HCT116 (cell line): ENCODE measurements at regions not wholly inside any gene's neighbourhood (a gene's known extent, or its start where the extent isn't known, plus 50 kb on each side); places are given as distances from the start of the nearest gene placed in this dataset.
A peak's percentile ranks its signal among the peaks of the same experiment; 100 is the strongest.

Source experiments
- ATAC-seq: fragments of 200-7000 bp; cut with Tn5 transposase; 2 replicates; pipeline ENCODE4 v1.9.1; 2020; ENCODE audit warnings: mild to moderate bottlenecking, moderate library complexity
- BruUV-seq: library from RNA; stranded (reverse); fragments of 400-500 nt; replicated peaks from 2 replicates; lab custom pipeline; 2021; lab: Mats Ljungman, UMichigan
- CTCF ChIA-PET: fragments of 300-600 bp; sonication (Branson Sonifier 250); formaldehyde crosslinking; loops from one replicate; lab custom pipeline; 2021; ENCODE audit warnings: antibody characterized with exemption; lab: Charles Lee
- POLR2A ChIA-PET: fragments of 300-600, 350-600 bp; sonication (Branson Sonifier 250); formaldehyde crosslinking; loops from one replicate; lab custom pipeline; 2021; ENCODE audit warnings: antibody characterized with exemption; lab: Charles Lee
- RAD21 ChIA-PET, 2 experiments: fragments of 300-600 bp; sonication (Branson Sonifier 250); formaldehyde crosslinking; loops; one replicate each; lab custom pipeline; 2023; ENCODE audit warnings: low total read pairs in 2 of 2; ENCODE audit not compliant: uncharacterized antibody in 2 of 2, unreplicated experiment in 2 of 2, low non-redundant PET in 1 of 2; lab: Charles Lee
- DNase-seq: peaks from one replicate; pipeline ENCODE4 v3.0.0-alpha.2; 2010; ENCODE audit warnings: low read depth, low spot score
- H2AFZ ChIP-seq: fragments of 200-600 bp; shearing (Covaris generic), sonication (generic); 2 replicates; pipeline ENCODE4 v1.6.1; 2017; ENCODE audit warnings: low read depth, mixed run types, mixed read lengths, antibody characterized with exemption, low read length; ENCODE audit not compliant: poor library complexity, severe bottlenecking
- H3K27ac ChIP-seq: 2 replicates; pipeline ENCODE4 v1.5.1; 2012; ENCODE audit warnings: low read depth, low read length
- H3K27me3 ChIP-seq: fragments of 200-600 bp; sonication (generic); 2 replicates; pipeline ENCODE4 v1.6.1; 2016; ENCODE audit warnings: mixed run types, low read length, mixed read lengths; ENCODE audit not compliant: insufficient read depth
- H3K36me3 ChIP-seq, 2 experiments: fragments of 200-500 bp in 1 of 2; fragments of 200-600 bp in 1 of 2; sonication (Bioruptor generic) in 1 of 2; sonication (generic) in 1 of 2; 2 replicates each; pipeline versions ENCODE4 v1.5.1 to v1.6.1; 2014 to 2016; ENCODE audit warnings: low read length in 2 of 2, inconsistent platforms in 1 of 2, mixed read lengths in 1 of 2, mixed run types in 1 of 2; ENCODE audit not compliant: insufficient read depth in 2 of 2, control insufficient read depth in 1 of 2
- H3K4me1 ChIP-seq, 2 experiments: fragments of 200-600 bp in 1 of 2; sonication (generic) in 1 of 2; 2 replicates each; pipeline versions ENCODE4 v1.5.1 to v1.6.1; 2012 to 2017; ENCODE audit warnings: low read length in 2 of 2, inconsistent platforms in 1 of 2, mild to moderate bottlenecking in 1 of 2, mixed read lengths in 1 of 2, mixed run types in 1 of 2, moderate library complexity in 1 of 2; ENCODE audit not compliant: insufficient read depth in 2 of 2, control insufficient read depth in 1 of 2
- H3K4me2 ChIP-seq: fragments of 200-600 bp; sonication (generic); 2 replicates; pipeline ENCODE4 v1.6.1; 2017; ENCODE audit warnings: mixed run types, low read length, mixed read lengths
- H3K4me3 ChIP-seq, 2 experiments: fragments of 200-600 bp in 1 of 2; sonication (generic) in 1 of 2; replicated peaks in 1 of 2; 2 replicates each; pipeline ENCODE4 v1.5.1; 2011 to 2016; ENCODE audit warnings: low read length in 2 of 2, control low read depth in 1 of 2, low read depth in 1 of 2, mild to moderate bottlenecking in 1 of 2, mixed read lengths in 1 of 2, mixed run types in 1 of 2
- H3K79me2 ChIP-seq: fragments of 200-600 bp; sonication (generic); 2 replicates; pipeline ENCODE4 v1.6.1; 2017; ENCODE audit warnings: mild to moderate bottlenecking, mixed run types, low read length, moderate library complexity, mixed read lengths; ENCODE audit not compliant: insufficient read depth
- H3K9ac ChIP-seq: fragments of 200-600 bp; sonication (generic); 2 replicates; pipeline ENCODE4 v1.6.1; 2016; ENCODE audit warnings: low read length, mixed read lengths
- H3K9me2 ChIP-seq: fragments of 200-600 bp; sonication (generic), shearing (Covaris generic); 2 replicates; pipeline ENCODE4 v1.6.1; 2017; ENCODE audit warnings: mixed run types, mild to moderate bottlenecking, moderate library complexity; ENCODE audit not compliant: insufficient read depth
- H3K9me3 ChIP-seq, 2 experiments: fragments of 200-500 bp in 1 of 2; fragments of 200-600 bp in 1 of 2; sonication (Bioruptor generic) in 1 of 2; sonication (generic) in 1 of 2; 2 replicates each; pipeline ENCODE4 v1.6.1; 2014 to 2017; ENCODE audit warnings: low read length in 2 of 2, mixed read lengths in 2 of 2, inconsistent platforms in 1 of 2, low read depth in 1 of 2, mild to moderate bottlenecking in 1 of 2, mixed run types in 1 of 2, moderate library complexity in 1 of 2; ENCODE audit not compliant: control insufficient read depth in 1 of 2, insufficient read depth in 1 of 2
- H4K20me1 ChIP-seq: fragments of 200-600 bp; sonication (generic), shearing (Covaris generic); 2 replicates; pipeline ENCODE4 v1.6.1; 2017; ENCODE audit warnings: mixed run types, mild to moderate bottlenecking, moderate library complexity; ENCODE audit not compliant: insufficient read depth
- CBX3 ChIP-seq: IDR thresholded peaks from 2 replicates; pipeline ENCODE4 v1.6.1; 2012; ENCODE audit warnings: low read depth
- ELF1 ChIP-seq: IDR thresholded peaks from 2 replicates; pipeline ENCODE4 v1.6.1; 2012; ENCODE audit warnings: low read depth, borderline replicate concordance
- EZH2phosphoT487 ChIP-seq: fragments of 200-600 bp; IDR thresholded peaks from 2 replicates; pipeline ENCODE4 v1.6.1; 2018; ENCODE audit warnings: antibody characterized with exemption, borderline replicate concordance
- FOSL1 ChIP-seq: IDR thresholded peaks from 2 replicates; pipeline ENCODE4 v1.6.1; 2012; ENCODE audit warnings: low read depth
- POLR2A ChIP-seq: IDR thresholded peaks from 2 replicates; pipeline ENCODE4 v1.7.0; 2011; ENCODE audit warnings: borderline replicate concordance; ENCODE audit not compliant: insufficient read depth, insufficient read length; ENCODE audit errors: extremely low read depth
- POLR2AphosphoS5 ChIP-seq: IDR thresholded peaks from 2 replicates; pipeline ENCODE4 v1.6.1; 2011; ENCODE audit warnings: mild to moderate bottlenecking, low read depth, low read length, moderate library complexity
- RAD21 ChIP-seq: IDR thresholded peaks from 2 replicates; pipeline ENCODE4 v1.6.1; 2012; ENCODE audit warnings: low read depth, mild to moderate bottlenecking
- SIN3A ChIP-seq: IDR thresholded peaks from 2 replicates; pipeline ENCODE4 v1.6.1; 2012; ENCODE audit warnings: low read depth
- SP1 ChIP-seq: IDR thresholded peaks from 2 replicates; pipeline ENCODE4 v1.6.1; 2012; ENCODE audit warnings: low read depth
- TCF7L2 ChIP-seq: IDR thresholded peaks from 2 replicates; pipeline ENCODE4 v1.7.0; 2011; ENCODE audit warnings: borderline replicate concordance, inconsistent platforms; ENCODE audit not compliant: insufficient read depth, insufficient read length; ENCODE audit errors: extremely low read depth
- ZFX ChIP-seq: fragments of 450-650 bp; IDR thresholded peaks from 2 replicates; pipeline ENCODE4 v1.6.1; 2017
- intact Hi-C: fragments of 100-400 bp; cut with micrococcal nuclease; formaldehyde crosslinking; loops from 2 replicates; pipeline ENCODE4 v1.10.0; 2022
- TF ChIP-seq, protein P1 (sequence below): IDR thresholded peaks from 2 replicates; pipeline ENCODE4 v1.6.1; 2011; ENCODE audit warnings: mild to moderate bottlenecking, low read length, moderate library complexity; ENCODE audit not compliant: insufficient replicate concordance; ENCODE audit errors: extremely low read depth

GRCh38 chr3:190773948-190774347, 88.5 kb downstream of the GMNC start (continued):
- TF ChIP-seq TCF7L2, result no peak
- no peak for TF ChIP-seq EZH2phosphoT487
- no peak for TF ChIP-seq SIN3A
- TF ChIP-seq, protein P1, sequence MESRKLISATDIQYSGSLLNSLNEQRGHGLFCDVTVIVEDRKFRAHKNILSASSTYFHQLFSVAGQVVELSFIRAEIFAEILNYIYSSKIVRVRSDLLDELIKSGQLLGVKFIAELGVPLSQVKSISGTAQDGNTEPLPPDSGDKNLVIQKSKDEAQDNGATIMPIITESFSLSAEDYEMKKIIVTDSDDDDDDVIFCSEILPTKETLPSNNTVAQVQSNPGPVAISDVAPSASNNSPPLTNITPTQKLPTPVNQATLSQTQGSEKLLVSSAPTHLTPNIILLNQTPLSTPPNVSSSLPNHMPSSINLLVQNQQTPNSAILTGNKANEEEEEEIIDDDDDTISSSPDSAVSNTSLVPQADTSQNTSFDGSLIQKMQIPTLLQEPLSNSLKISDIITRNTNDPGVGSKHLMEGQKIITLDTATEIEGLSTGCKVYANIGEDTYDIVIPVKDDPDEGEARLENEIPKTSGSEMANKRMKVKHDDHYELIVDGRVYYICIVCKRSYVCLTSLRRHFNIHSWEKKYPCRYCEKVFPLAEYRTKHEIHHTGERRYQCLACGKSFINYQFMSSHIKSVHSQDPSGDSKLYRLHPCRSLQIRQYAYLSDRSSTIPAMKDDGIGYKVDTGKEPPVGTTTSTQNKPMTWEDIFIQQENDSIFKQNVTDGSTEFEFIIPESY, result no peak
- no peak for TF ChIP-seq ELF1
- no peak for TF ChIP-seq CBX3
- TF ChIP-seq ZFX, result no peak
- TF ChIP-seq FOSL1, result no peak
- TF ChIP-seq POLR2AphosphoS5, result no peak
- no peak for TF ChIP-seq SP1

GRCh38 chr3:190772831-190773230, 89.7 kb downstream of the GMNC start:
- no peak overlapping the region for H3K27ac ChIP-seq
- no peak overlapping the region for H2AFZ ChIP-seq
- H3K27me3 ChIP-seq, result no peaks in the 10 kb centered on the region
- H3K4me3 ChIP-seq, result no peak overlapping the region
- BruUV-seq, result no TSS peak
- POLR2A ChIA-PET, result no interaction called here
- H3K4me1 ChIP-seq, result no peaks in the 10 kb centered on the region
- H4K20me1 ChIP-seq, result no peaks in the 10 kb centered on the region
- intact Hi-C loops, result no loop called here
- TF ChIP-seq RAD21 (no peak), CBX3 (0 out of 2 replicates have a peak, but pooled peaks have one; percentile 20), POLR2A (no peak), FOSL1 (0 out of 2 replicates have a peak, but pooled peaks have one; percentile 6), SP1 (no peak), TCF7L2 (no peak)
- no peak overlapping the region for H3K4me2 ChIP-seq
- no peak for ATAC-seq
- no peak overlapping the region for H3K9ac ChIP-seq
- no peaks in the 10 kb centered on the region for H3K79me2 ChIP-seq
- DNase-seq, result no peak
- H3K9me3 ChIP-seq, result 0 out of 4 replicates have a peak, but pooled peaks cover 0 to 3% of the 10 kb centered on the region in 2 experiments
- no peaks in the 10 kb centered on the region for H3K36me3 ChIP-seq
- RAD21 ChIA-PET, result no interaction called here
- CTCF ChIA-PET, result no interaction called here
- H3K9me2 ChIP-seq, result no peaks in the 10 kb centered on the region
